Breast epithelium (tissue), 4 donors: ENCODE measurements at regions not wholly inside any gene's neighbourhood (a gene's known extent, or its start where the extent isn't known, plus 50 kb on each side); places are given as distances from the start of the nearest gene placed in this dataset.

Experiments used
- DNase-seq, 2 donors: peaks; one replicate each; pipeline ENCODE4 v3.0.0-alpha.2; 2019; ENCODE audit warnings: low spot score in 2 of 2
- H3K27ac ChIP-seq, 2 donors: fragments of 200-600 bp; sonication (generic) in 1 of 2; one replicate each; pipeline ENCODE4 v1.5.1; 2016 to 2019; ENCODE audit warnings: mild to moderate bottlenecking in 1 of 2
- H3K27me3 ChIP-seq, 2 donors: fragments of 200-600 bp; sonication (generic) in 1 of 2; one replicate each; pipeline versions ENCODE4 v1.5.1 to v1.6.0; 2017 to 2019; ENCODE audit warnings: control low read depth in 1 of 2, mild to moderate bottlenecking in 1 of 2
- H3K36me3 ChIP-seq: fragments of 200-600 bp; one replicate; pipeline ENCODE4 v1.5.1; 2019
- H3K4me1 ChIP-seq, 2 donors: fragments of 200-600 bp; sonication (generic); one replicate each; pipeline ENCODE4 v1.5.1; 2016 to 2019; ENCODE audit warnings: control low read depth in 1 of 2
- H3K4me3 ChIP-seq, 3 donors: fragments of 200-600 bp; sonication (generic); 1 replicate in 2 of 3; 2 replicates in 1 of 3; pipeline ENCODE4 v1.5.1; 2016 to 2019; ENCODE audit warnings: mild to moderate bottlenecking in 3 of 3, moderate library complexity in 2 of 3
- H3K9me3 ChIP-seq, 2 donors: fragments of 200-600 bp; sonication (generic) in 1 of 2; one replicate each; pipeline ENCODE4 v1.5.1; 2016 to 2019; ENCODE audit warnings: control low read depth in 1 of 2
- POLR2A ChIP-seq: fragments of 450-650 bp; IDR thresholded peaks from one replicate; pipeline ENCODE4 v1.6.1; 2016; ENCODE audit warnings: antibody characterized with exemption, mild to moderate bottlenecking, moderate library complexity
- POLR2AphosphoS5 ChIP-seq, 3 donors: sonication (generic); formaldehyde crosslinking; IDR thresholded peaks; one replicate each; pipeline ENCODE4 v1.6.1; 2017; ENCODE audit warnings: antibody characterized with exemption in 3 of 3
- intact Hi-C: fragments of 100-400 bp; cut with DNase I; formaldehyde crosslinking; loops from one replicate; pipeline ENCODE4 v1.15.1; 2023; ENCODE audit warnings: low total_unique reads
- TF ChIP-seq, protein P1 (sequence below), 3 donors: fragments of 450-650 bp; IDR thresholded peaks; one replicate each; pipeline ENCODE4 v1.5.1; 2016 to 2017; ENCODE audit warnings: antibody characterized with exemption in 3 of 3, mild to moderate bottlenecking in 3 of 3, moderate library complexity in 3 of 3

DNA sequence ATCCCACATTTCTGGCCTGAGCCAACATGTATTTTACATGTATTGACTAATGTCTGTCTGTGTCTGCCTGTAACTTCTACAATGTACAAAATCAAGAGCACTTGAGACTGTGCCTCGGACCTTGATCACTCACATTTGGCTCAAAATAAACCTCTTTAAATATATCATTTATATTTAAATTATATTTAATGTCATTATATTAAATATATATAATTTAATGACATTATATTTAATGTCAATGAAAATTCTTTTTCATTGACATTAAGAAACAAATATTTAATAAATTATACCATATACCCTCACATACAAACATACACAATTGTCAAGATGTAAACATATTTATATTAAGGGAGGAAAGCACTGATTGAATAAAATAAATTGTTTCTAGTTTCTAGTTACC is 1099.8 kb upstream of the CDH18 start:
- no peaks in the 10 kb centered on the region for H3K4me1 ChIP-seq
- H3K27ac ChIP-seq: no peak overlapping the region
- no peak for DNase-seq
- intact Hi-C loops: no loop called here
- no peaks in the 10 kb centered on the region for H3K36me3 ChIP-seq
- H3K27me3 ChIP-seq: no peaks in the 10 kb centered on the region
- TF ChIP-seq POLR2A (no peak), POLR2AphosphoS5 (IDR thresholded peaks at IDR 0.05) (no peak)
- TF ChIP-seq, protein P1, sequence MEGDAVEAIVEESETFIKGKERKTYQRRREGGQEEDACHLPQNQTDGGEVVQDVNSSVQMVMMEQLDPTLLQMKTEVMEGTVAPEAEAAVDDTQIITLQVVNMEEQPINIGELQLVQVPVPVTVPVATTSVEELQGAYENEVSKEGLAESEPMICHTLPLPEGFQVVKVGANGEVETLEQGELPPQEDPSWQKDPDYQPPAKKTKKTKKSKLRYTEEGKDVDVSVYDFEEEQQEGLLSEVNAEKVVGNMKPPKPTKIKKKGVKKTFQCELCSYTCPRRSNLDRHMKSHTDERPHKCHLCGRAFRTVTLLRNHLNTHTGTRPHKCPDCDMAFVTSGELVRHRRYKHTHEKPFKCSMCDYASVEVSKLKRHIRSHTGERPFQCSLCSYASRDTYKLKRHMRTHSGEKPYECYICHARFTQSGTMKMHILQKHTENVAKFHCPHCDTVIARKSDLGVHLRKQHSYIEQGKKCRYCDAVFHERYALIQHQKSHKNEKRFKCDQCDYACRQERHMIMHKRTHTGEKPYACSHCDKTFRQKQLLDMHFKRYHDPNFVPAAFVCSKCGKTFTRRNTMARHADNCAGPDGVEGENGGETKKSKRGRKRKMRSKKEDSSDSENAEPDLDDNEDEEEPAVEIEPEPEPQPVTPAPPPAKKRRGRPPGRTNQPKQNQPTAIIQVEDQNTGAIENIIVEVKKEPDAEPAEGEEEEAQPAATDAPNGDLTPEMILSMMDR (IDR thresholded peaks at IDR 0.05): no peak
- no peak overlapping the region for H3K4me3 ChIP-seq
- H3K9me3 ChIP-seq: no peaks in the 10 kb centered on the region

DNA sequence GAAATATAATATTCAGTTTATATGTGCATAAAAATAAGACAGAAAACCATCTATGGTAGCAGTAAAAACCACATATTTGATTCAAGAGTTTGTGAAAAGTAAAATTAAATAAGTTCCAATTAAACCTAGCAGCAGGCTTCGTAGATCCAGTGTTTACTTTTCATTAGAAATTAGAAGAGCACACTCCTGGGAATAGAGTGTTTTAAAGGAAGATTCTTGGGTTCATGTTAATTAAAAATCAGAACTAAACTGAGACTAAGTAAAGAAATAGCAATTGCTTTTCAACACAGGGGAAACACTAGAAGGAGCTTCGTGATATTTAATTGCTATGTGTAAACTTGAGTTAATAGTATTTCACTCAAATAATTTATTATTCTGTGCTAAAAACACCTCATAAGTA is 1097.8 kb upstream of the CDH18 start:
- Histone ChIP-seq H3K9me3 (no peaks in the 10 kb centered on the region), H3K36me3 (no peaks in the 10 kb centered on the region), H3K4me1 (no peaks in the 10 kb centered on the region), H3K27ac (no peak overlapping the region), H3K27me3 (no peaks in the 10 kb centered on the region), H3K4me3 (no peak overlapping the region)
- intact Hi-C loops: no loop called here
- no peak for DNase-seq
- TF ChIP-seq POLR2AphosphoS5 (IDR thresholded peaks at IDR 0.05) (no peak), POLR2A (no peak)
- TF ChIP-seq, protein P1 (IDR thresholded peaks at IDR 0.05): no peak

DNA sequence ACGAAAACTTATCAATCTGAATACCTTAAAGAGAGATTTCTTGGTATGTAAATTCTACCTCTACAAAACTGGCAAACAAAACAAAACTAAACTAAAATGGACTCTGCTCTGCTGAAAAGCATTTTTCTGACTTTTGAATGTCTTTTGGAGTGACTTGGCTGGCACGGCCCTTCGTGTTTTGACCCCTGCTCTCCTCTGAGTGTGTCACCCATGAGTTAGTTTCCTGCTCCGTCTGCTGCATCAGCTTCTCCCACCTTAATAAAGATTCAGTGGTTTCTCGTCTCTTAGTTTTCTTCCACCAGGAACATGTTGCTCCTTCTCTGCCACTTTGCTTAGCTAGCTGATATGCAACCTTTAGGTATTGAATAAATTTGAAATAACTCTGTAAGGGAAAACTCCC is 1084.0 kb upstream of the CDH18 start:
- Histone ChIP-seq H3K27me3 (no peaks in the 10 kb centered on the region), H3K4me3 (no peak overlapping the region), H3K27ac (no peak overlapping the region), H3K36me3 (no peaks in the 10 kb centered on the region), H3K9me3 (no peaks in the 10 kb centered on the region), H3K4me1 (no peaks in the 10 kb centered on the region)
- DNase-seq: no peak
- no peak for TF ChIP-seq POLR2A
- no peak for TF ChIP-seq POLR2AphosphoS5 (IDR thresholded peaks at IDR 0.05)
- TF ChIP-seq, protein P1 (IDR thresholded peaks at IDR 0.05): no peak
- intact Hi-C loops: no loop called here

DNA sequence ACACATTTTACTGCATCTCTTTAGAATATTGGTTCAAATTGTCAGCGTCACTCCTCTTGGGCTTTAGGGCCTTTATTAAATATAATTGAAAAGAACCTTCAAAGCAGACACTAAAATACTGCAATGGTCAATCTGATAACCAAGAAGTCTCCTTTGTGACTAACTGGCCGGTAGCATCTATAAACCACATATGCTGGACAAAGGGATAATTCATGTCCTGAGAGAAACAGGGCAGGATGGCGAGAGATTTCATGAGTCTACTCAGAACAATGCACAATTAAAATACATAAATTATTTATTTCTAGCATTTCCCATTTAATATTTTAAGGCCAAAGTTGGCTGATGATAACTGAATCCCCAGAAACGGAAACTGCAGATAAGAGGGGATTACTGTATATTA is 1083.4 kb upstream of the CDH18 start:
- H3K27me3 ChIP-seq: no peaks in the 10 kb centered on the region
- H3K27ac ChIP-seq: no peak overlapping the region
- no peaks in the 10 kb centered on the region for H3K4me1 ChIP-seq
- no peaks in the 10 kb centered on the region for H3K36me3 ChIP-seq
- no peaks in the 10 kb centered on the region for H3K9me3 ChIP-seq
- no peak overlapping the region for H3K4me3 ChIP-seq
- TF ChIP-seq POLR2AphosphoS5 (IDR thresholded peaks at IDR 0.05): no peak
- TF ChIP-seq, protein P1 (IDR thresholded peaks at IDR 0.05): no peak
- TF ChIP-seq POLR2A: no peak
- no peak for DNase-seq
- intact Hi-C loops: no loop called here

DNA sequence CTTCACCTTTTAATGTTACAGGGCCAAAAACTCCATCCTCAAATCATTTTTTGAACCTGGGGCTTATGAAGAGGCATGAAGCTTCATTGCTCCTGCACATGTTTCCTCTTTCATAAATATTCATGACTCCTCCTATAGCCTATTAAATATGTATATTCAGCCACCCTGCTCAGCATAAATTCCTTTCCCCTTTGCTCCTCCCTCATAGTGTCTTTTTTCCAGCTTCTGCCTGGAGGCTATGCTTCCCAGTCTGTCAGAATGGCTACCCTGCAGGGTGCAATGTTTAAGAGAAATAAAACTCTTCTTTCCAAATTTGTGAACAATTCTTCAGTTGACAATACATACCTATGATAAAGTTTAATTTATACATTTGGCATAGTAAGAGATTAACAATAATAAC is 1082.9 kb upstream of the CDH18 start:
- Histone ChIP-seq H3K27ac (no peak overlapping the region), H3K9me3 (no peaks in the 10 kb centered on the region), H3K36me3 (no peaks in the 10 kb centered on the region), H3K4me1 (no peaks in the 10 kb centered on the region), H3K27me3 (no peaks in the 10 kb centered on the region), H3K4me3 (no peak overlapping the region)
- no peak for TF ChIP-seq POLR2AphosphoS5 (IDR thresholded peaks at IDR 0.05)
- TF ChIP-seq, protein P1 (IDR thresholded peaks at IDR 0.05): no peak
- TF ChIP-seq POLR2A: no peak
- intact Hi-C loops: no loop called here
- no peak for DNase-seq
